ENCODE measurements at regions not wholly inside any gene's neighbourhood (a gene's known extent, or its start where the extent isn't known, plus 50 kb on each side); places are given as distances from the start of the nearest gene placed in this dataset.

- TF ChIP-seq CTCF (IDR thresholded peaks at IDR 0.05), result no peak
- H3K4me2 ChIP-seq (ENCODE audit: low read length), result no peak overlapping the region
- H3K36me3 ChIP-seq (ENCODE audit: control insufficient read depth, insufficient read depth, low read length), result no peaks in the 10 kb centered on the region
- no peaks in the 10 kb centered on the region for H3K4me1 ChIP-seq
- no peak overlapping the region for H2AFZ ChIP-seq
- H3K27ac ChIP-seq, result no peak overlapping the region
- H3K27me3 ChIP-seq (ENCODE audit: control insufficient read depth, insufficient read depth, low read length), result no peaks in the 10 kb centered on the region
- no peak overlapping the region for H3K4me3 ChIP-seq (ENCODE audit: low read depth, low read length)
- no peak overlapping the region for H3K9ac ChIP-seq
- H3K79me2 ChIP-seq, result no peaks in the 10 kb centered on the region
- no peaks in the 10 kb centered on the region for H3K9me3 ChIP-seq (ENCODE audit: control insufficient read depth, low read length)
Measured at GRCh38 chr2:42933824-42934254, 141.5 kb upstream of the HAAO start.

GRCh38 chr2:42932271-42933151 lies 140.1 kb upstream of the HAAO start:
- no peak for TF ChIP-seq CTCF (IDR thresholded peaks at IDR 0.05)
- Histone ChIP-seq H3K79me2 (no peaks in the 10 kb centered on the region), H3K4me2 (ENCODE audit: low read length) (no peak overlapping the region), H3K4me3 (ENCODE audit: low read depth, low read length) (no peak overlapping the region), H3K9me3 (ENCODE audit: control insufficient read depth, low read length) (no peaks in the 10 kb centered on the region), H3K27ac (no peak overlapping the region), H3K9ac (no peak overlapping the region), H3K36me3 (ENCODE audit: control insufficient read depth, insufficient read depth, low read length) (no peaks in the 10 kb centered on the region), H2AFZ (no peak overlapping the region), H3K4me1 (no peaks in the 10 kb centered on the region), H3K27me3 (ENCODE audit: control insufficient read depth, insufficient read depth, low read length) (no peaks in the 10 kb centered on the region)

GRCh38 chr2:42931818-42932195 lies 139.4 kb upstream of the HAAO start:
- Histone ChIP-seq H2AFZ (no peak overlapping the region), H3K4me1 (no peaks in the 10 kb centered on the region), H3K27me3 (ENCODE audit: control insufficient read depth, insufficient read depth, low read length) (no peaks in the 10 kb centered on the region), H3K9ac (no peak overlapping the region), H3K4me3 (ENCODE audit: low read depth, low read length) (no peak overlapping the region), H3K9me3 (ENCODE audit: control insufficient read depth, low read length) (no peaks in the 10 kb centered on the region), H3K4me2 (ENCODE audit: low read length) (no peak overlapping the region), H3K79me2 (no peaks in the 10 kb centered on the region), H3K27ac (no peak overlapping the region), H3K36me3 (ENCODE audit: control insufficient read depth, insufficient read depth, low read length) (no peaks in the 10 kb centered on the region)
- no peak for TF ChIP-seq CTCF (IDR thresholded peaks at IDR 0.05)

- no peak overlapping the region for H3K9ac ChIP-seq
- H3K9me3 ChIP-seq (ENCODE audit: control insufficient read depth, low read length), result no peaks in the 10 kb centered on the region
- no peaks in the 10 kb centered on the region for H3K27me3 ChIP-seq (ENCODE audit: control insufficient read depth, insufficient read depth, low read length)
- no peak for TF ChIP-seq CTCF (IDR thresholded peaks at IDR 0.05)
- no peaks in the 10 kb centered on the region for H3K4me1 ChIP-seq
- no peaks in the 10 kb centered on the region for H3K36me3 ChIP-seq (ENCODE audit: control insufficient read depth, insufficient read depth, low read length)
- H3K4me2 ChIP-seq (ENCODE audit: low read length), result no peak overlapping the region
- H2AFZ ChIP-seq, result no peak overlapping the region
- H3K4me3 ChIP-seq (ENCODE audit: low read depth, low read length), result no peak overlapping the region
- H3K27ac ChIP-seq, result no peak overlapping the region
- no peaks in the 10 kb centered on the region for H3K79me2 ChIP-seq
Measured at GRCh38 chr2:42931146-42931817, 138.9 kb upstream of the HAAO start.

Measured in parathyroid adenoma (tissue), 2 donors.